SU-DHL-6 (cell line): ENCODE measurements at regions not wholly inside any gene's neighbourhood (a gene's known extent, or its start where the extent isn't known, plus 50 kb on each side); places are given as distances from the start of the nearest gene placed in this dataset.

Experiments
- CTCF ChIP-seq: fragments of 200-600 bp; sonication (generic); IDR thresholded peaks from one replicate; pipeline ENCODE4 v1.5.1; 2017; ENCODE audit warnings: antibody characterized with exemption, mild to moderate bottlenecking, low read length, moderate library complexity; ENCODE audit not compliant: insufficient read depth, poor library complexity, severe bottlenecking
- EZH2phosphoT487 ChIP-seq: fragments of 200-600 bp; sonication (generic), shearing (Covaris generic); conservative IDR thresholded peaks from 2 replicates; pipeline ENCODE4 v1.6.1; 2018; ENCODE audit warnings: mild to moderate bottlenecking, antibody characterized with exemption, low read length, moderate library complexity, mixed read lengths

GRCh38 chr2:39501412-39501811 lies 64.3 kb upstream of the MAP4K3 start:
- TF ChIP-seq EZH2phosphoT487 (no peak), CTCF (no peak)
